Transverse colon (tissue), 4 donors: ENCODE measurements at regions not wholly inside any gene's neighbourhood (a gene's known extent, or its start where the extent isn't known, plus 50 kb on each side); places are given as distances from the start of the nearest gene placed in this dataset.

Experiments used
- DNase-seq: peaks from one replicate; pipeline ENCODE4 v3.0.0-alpha.2; 2019
- H3K27ac ChIP-seq, 4 donors: fragments of 200-600 bp; sonication (generic); 2 replicates each; pipeline ENCODE4 v1.5.1; 2016 to 2018; ENCODE audit warnings: inconsistent platforms in 4 of 4
- H3K27me3 ChIP-seq: fragments of 200-600 bp; sonication (generic); 2 replicates; pipeline ENCODE4 v1.5.1; 2017; ENCODE audit warnings: inconsistent platforms
- H3K36me3 ChIP-seq, 4 donors: fragments of 200-600 bp; sonication (generic); 2 replicates each; pipeline ENCODE4 v1.5.1; 2017 to 2019; ENCODE audit warnings: inconsistent platforms in 4 of 4
- H3K4me1 ChIP-seq, 4 donors: fragments of 200-600 bp; sonication (generic); 2 replicates each; pipeline ENCODE4 v1.5.1; 2017 to 2020; ENCODE audit warnings: inconsistent platforms in 4 of 4
- H3K4me3 ChIP-seq, 4 donors: fragments of 200-600 bp; sonication (generic); 1 replicate in 1 of 4; 2 replicates in 3 of 4; pipeline versions ENCODE4 v1.5.1 to v1.6.1; 2017 to 2019; ENCODE audit warnings: inconsistent platforms in 4 of 4
- H3K9me3 ChIP-seq, 2 donors: fragments of 200-600 bp; sonication (generic); 2 replicates each; pipeline ENCODE4 v1.5.1; 2017 to 2019; ENCODE audit warnings: inconsistent platforms in 2 of 2
- CTCF ChIP-seq, 5 experiments: fragments of 200-600 bp in 3 of 5; fragments of 450-650 bp in 2 of 5; sonication (generic) in 3 of 5; IDR thresholded peaks; 1 replicate in 2 of 5; 2 replicates in 3 of 5; pipeline ENCODE4 v1.5.1; 2016 to 2017; ENCODE audit warnings: antibody characterized with exemption in 5 of 5, inconsistent platforms in 3 of 5, mild to moderate bottlenecking in 2 of 5, moderate library complexity in 1 of 5
- EP300 ChIP-seq: sonication (generic); formaldehyde crosslinking; IDR thresholded peaks from one replicate; pipeline ENCODE4 v1.6.1; 2017; ENCODE audit warnings: antibody characterized with exemption, low read depth
- POLR2A ChIP-seq: fragments of 450-650 bp; IDR thresholded peaks from one replicate; pipeline ENCODE4 v1.6.1; 2016; ENCODE audit warnings: antibody characterized with exemption, mild to moderate bottlenecking, moderate library complexity
- POLR2AphosphoS5 ChIP-seq, 3 donors: sonication (generic); formaldehyde crosslinking; IDR thresholded peaks; one replicate each; pipeline ENCODE4 v1.6.1; 2016; ENCODE audit warnings: antibody characterized with exemption in 3 of 3
- WGBS, 2 donors: methylation state at CpG; one replicate each; pipeline ENCODE4 v1.1.5; 2018; ENCODE audit warnings: low coverage in 1 of 2; 5-methylcytosine and 5-hydroxymethylcytosine counted together
- in situ Hi-C, 4 donors: fragments of 200-750 bp; cut with MboI; loops; one replicate each; pipeline versions ENCODE4 v1.15.0 to v1.15.1; 2017; ENCODE audit warnings: low sequenced_read_pairs in 3 of 4, low pct_ligation_motif_present in 1 of 4, low pct_unique_long_range_greater_than_20kb in 1 of 4
- intact Hi-C: fragments of 100-400 bp; cut with DNase I; formaldehyde crosslinking; loops from one replicate; pipeline ENCODE4 v1.15.1; 2023; ENCODE audit warnings: low total_unique reads

- H3K4me1 ChIP-seq = no peaks in the 10 kb centered on the region
- no peaks in the 10 kb centered on the region for H3K27me3 ChIP-seq
- in situ Hi-C loops (no loop called here), intact Hi-C loops (no loop called here)
- TF ChIP-seq POLR2AphosphoS5 (IDR thresholded peaks at IDR 0.05) (no peak), CTCF (IDR thresholded peaks at IDR 0.05) (no peak), EP300 (no peak), POLR2A (no peak)
- H3K27ac ChIP-seq = no peak overlapping the region
- DNase-seq = no peak
- no peak overlapping the region for H3K4me3 ChIP-seq
- peaks cover 0 to under 1% of the 10 kb centered on the region in 2 donors for H3K9me3 ChIP-seq
- H3K36me3 ChIP-seq = no peaks in the 10 kb centered on the region
- WGBS, 2 donors = 78 to 93% methylated on average over 1 of the region's 1 CpG
Observed at GRCh38 chr1:198969981-198970380, 331.1 kb downstream of the PTPRC start.

GRCh38 chr1:198970916-198971315, 332.1 kb downstream of the PTPRC start:
- Histone ChIP-seq H3K27me3 (no peaks in the 10 kb centered on the region), H3K4me3 (no peak overlapping the region), H3K9me3 (no peaks in the 10 kb centered on the region), H3K4me1 (no peaks in the 10 kb centered on the region), H3K27ac (no peak overlapping the region), H3K36me3 (no peaks in the 10 kb centered on the region)
- no peak for TF ChIP-seq CTCF (IDR thresholded peaks at IDR 0.05)
- no peak for TF ChIP-seq POLR2A
- TF ChIP-seq EP300 = no peak
- no peak for TF ChIP-seq POLR2AphosphoS5 (IDR thresholded peaks at IDR 0.05)
- intact Hi-C loops = no loop called here
- in situ Hi-C loops = no loop called here
- DNase-seq = no peak

GRCh38 chr1:198977909-198978308, 339.1 kb downstream of the PTPRC start:
- no peak for DNase-seq
- Histone ChIP-seq H3K9me3 (no peaks in the 10 kb centered on the region), H3K36me3 (no peaks in the 10 kb centered on the region), H3K4me3 (no peak overlapping the region), H3K4me1 (no peaks in the 10 kb centered on the region), H3K27me3 (no peaks in the 10 kb centered on the region), H3K27ac (no peak overlapping the region)
- intact Hi-C loops (no loop called here), in situ Hi-C loops (no loop called here)
- 76 to 89% methylated on average over 1 of the region's 1 CpG for WGBS, 2 donors
- TF ChIP-seq CTCF (IDR thresholded peaks at IDR 0.05) (no peak), POLR2A (no peak), EP300 (no peak), POLR2AphosphoS5 (IDR thresholded peaks at IDR 0.05) (no peak)

GRCh38 chr1:198978523-198978922, 339.7 kb downstream of the PTPRC start:
- Histone ChIP-seq H3K27ac (no peak overlapping the region), H3K36me3 (no peaks in the 10 kb centered on the region), H3K9me3 (no peaks in the 10 kb centered on the region), H3K4me1 (no peaks in the 10 kb centered on the region), H3K4me3 (no peak overlapping the region), H3K27me3 (no peaks in the 10 kb centered on the region)
- WGBS, 2 donors = 40 to 47% methylated on average over 1 of the region's 1 CpG
- no peak for TF ChIP-seq CTCF (IDR thresholded peaks at IDR 0.05)
- no peak for TF ChIP-seq POLR2A
- intact Hi-C loops = no loop called here
- DNase-seq = no peak
- in situ Hi-C loops = no loop called here
